ENCODE measurements at regions not wholly inside any gene's neighbourhood (a gene's known extent, or its start where the extent isn't known, plus 50 kb on each side); places are given as distances from the start of the nearest gene placed in this dataset.

DNA sequence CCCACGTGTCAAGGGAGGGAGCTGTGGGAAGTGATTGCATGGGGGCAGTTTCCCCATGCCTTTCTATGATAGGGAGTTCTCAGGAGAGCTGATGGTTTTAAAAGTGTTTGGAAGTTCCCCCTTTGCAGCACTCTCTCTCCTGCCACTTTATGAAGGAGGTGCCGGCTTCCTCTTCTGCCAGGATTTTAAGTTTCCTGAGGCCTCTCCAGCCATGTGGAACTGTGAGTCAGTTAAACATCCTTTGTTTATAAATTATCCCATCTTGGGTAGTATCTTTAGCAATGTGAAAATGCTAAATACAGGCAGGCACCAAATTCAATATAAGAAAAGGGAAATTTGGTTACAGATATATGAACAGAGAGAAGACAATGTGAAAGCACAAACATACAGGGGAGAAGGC, 96.4 kb upstream of the EPHA7 start:
- Histone ChIP-seq H3K4me1 (ENCODE audit: control insufficient read depth in 2 of 2, insufficient read depth in 2 of 2, low read length in 2 of 2) (no peaks in the 10 kb centered on the region), H3K9ac (ENCODE audit: low read length) (no peak overlapping the region), H3K4me3 (ENCODE audit: control extremely low read depth in 1 of 5, extremely low read depth in 1 of 5, insufficient read depth in 1 of 5, low read depth in 2 of 5, low read length in 4 of 5) (no peak overlapping the region), H2AFZ (ENCODE audit: insufficient read depth, low read depth, low read length, poor library complexity, severe bottlenecking) (no peak overlapping the region), H3K27ac (ENCODE audit: low read length in 2 of 2) (no peak overlapping the region), H3K27me3 (replicated peaks in 1 of 4; ENCODE audit: control extremely low read depth in 1 of 4, control insufficient read depth in 3 of 4, insufficient read depth in 4 of 4, low read length in 3 of 4) (no peaks in the 10 kb centered on the region), H3K9me3 (ENCODE audit: control extremely low read depth in 1 of 3, control insufficient read depth in 2 of 3, insufficient read depth in 1 of 3, low read length in 2 of 3) (peaks cover 0 to 2% (median 0%) of the 10 kb centered on the region in 3 donors), H4K20me1 (ENCODE audit: control insufficient read depth, insufficient read depth, low read length, poor library complexity, severe bottlenecking) (no peaks in the 10 kb centered on the region), H3K79me2 (ENCODE audit: control insufficient read depth, insufficient read depth, low read length) (no peaks in the 10 kb centered on the region), H3K4me2 (replicated peaks; ENCODE audit: low read depth, low read length, poor library complexity, severe bottlenecking) (no peak overlapping the region), H3K36me3 (replicated peaks in 1 of 2; ENCODE audit: control extremely low read depth in 1 of 2, control insufficient read depth in 1 of 2, extremely low read depth in 1 of 2, insufficient read depth in 2 of 2, low read length in 1 of 2) (no peaks in the 10 kb centered on the region)
- Mint-ChIP-seq H3K27me3 (no peaks in the 10 kb centered on the region), H3K9me3 (ENCODE audit: insufficient read depth) (peaks cover 2% of the 10 kb centered on the region), H3K4me3 (no peak overlapping the region), H3K4me1 (no peaks in the 10 kb centered on the region), H3K27ac (no peak overlapping the region)
- no peak for DNase-seq
- TF ChIP-seq EZH2 (IDR thresholded peaks at IDR 0.05; ENCODE audit: borderline replicate concordance, insufficient read depth, low read depth, low read length, poor library complexity, severe bottlenecking) = no peak
- TF ChIP-seq, protein P1, sequence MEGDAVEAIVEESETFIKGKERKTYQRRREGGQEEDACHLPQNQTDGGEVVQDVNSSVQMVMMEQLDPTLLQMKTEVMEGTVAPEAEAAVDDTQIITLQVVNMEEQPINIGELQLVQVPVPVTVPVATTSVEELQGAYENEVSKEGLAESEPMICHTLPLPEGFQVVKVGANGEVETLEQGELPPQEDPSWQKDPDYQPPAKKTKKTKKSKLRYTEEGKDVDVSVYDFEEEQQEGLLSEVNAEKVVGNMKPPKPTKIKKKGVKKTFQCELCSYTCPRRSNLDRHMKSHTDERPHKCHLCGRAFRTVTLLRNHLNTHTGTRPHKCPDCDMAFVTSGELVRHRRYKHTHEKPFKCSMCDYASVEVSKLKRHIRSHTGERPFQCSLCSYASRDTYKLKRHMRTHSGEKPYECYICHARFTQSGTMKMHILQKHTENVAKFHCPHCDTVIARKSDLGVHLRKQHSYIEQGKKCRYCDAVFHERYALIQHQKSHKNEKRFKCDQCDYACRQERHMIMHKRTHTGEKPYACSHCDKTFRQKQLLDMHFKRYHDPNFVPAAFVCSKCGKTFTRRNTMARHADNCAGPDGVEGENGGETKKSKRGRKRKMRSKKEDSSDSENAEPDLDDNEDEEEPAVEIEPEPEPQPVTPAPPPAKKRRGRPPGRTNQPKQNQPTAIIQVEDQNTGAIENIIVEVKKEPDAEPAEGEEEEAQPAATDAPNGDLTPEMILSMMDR (IDR thresholded peaks at IDR 0.05) = no peak
- WGBS (ENCODE audit: insufficient coverage) = no CpG with 5 or more reads among the region's 2 CpGs
- no peak for ATAC-seq (ENCODE audit: low read depth)
- intact Hi-C loops (cut with micrococcal nuclease) = no loop called here
- POLR2A ChIA-PET = no interaction called here
- CTCF ChIA-PET = no interaction called here

DNA sequence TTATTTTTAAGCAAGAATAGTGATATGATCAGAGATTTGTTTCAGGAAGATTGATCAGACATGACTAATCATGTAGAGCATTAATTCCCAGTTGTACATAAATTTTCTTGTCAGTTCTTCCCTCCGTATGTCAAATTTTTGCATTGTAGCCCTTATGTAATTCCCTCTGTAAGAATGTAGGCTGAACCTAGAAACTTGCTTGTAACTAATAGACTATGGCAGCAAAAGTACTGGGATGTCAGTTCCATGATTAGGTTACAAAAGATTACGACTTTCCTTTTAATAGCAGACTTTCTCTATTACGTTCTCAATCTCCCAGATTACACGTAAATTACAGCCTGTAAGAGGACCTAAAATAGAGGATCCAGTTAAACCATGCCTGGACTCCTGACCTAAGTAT, 79.4 kb upstream of the EPHA7 start:
- Histone ChIP-seq H2AFZ (ENCODE audit: insufficient read depth, low read depth, low read length, poor library complexity, severe bottlenecking) (no peak overlapping the region), H3K27ac (ENCODE audit: low read length in 2 of 2) (no peak overlapping the region), H3K4me2 (replicated peaks; ENCODE audit: low read depth, low read length, poor library complexity, severe bottlenecking) (no peak overlapping the region), H3K4me1 (ENCODE audit: control insufficient read depth in 2 of 2, insufficient read depth in 2 of 2, low read length in 2 of 2) (no peaks in the 10 kb centered on the region), H3K9me3 (ENCODE audit: control extremely low read depth in 1 of 3, control insufficient read depth in 2 of 3, insufficient read depth in 1 of 3, low read length in 2 of 3) (no peaks in the 10 kb centered on the region), H3K36me3 (replicated peaks in 1 of 2; ENCODE audit: control extremely low read depth in 1 of 2, control insufficient read depth in 1 of 2, extremely low read depth in 1 of 2, insufficient read depth in 2 of 2, low read length in 1 of 2) (no peaks in the 10 kb centered on the region), H3K79me2 (ENCODE audit: control insufficient read depth, insufficient read depth, low read length) (no peaks in the 10 kb centered on the region), H3K9ac (ENCODE audit: low read length) (no peak overlapping the region), H3K4me3 (ENCODE audit: control extremely low read depth in 1 of 5, extremely low read depth in 1 of 5, insufficient read depth in 1 of 5, low read depth in 2 of 5, low read length in 4 of 5) (no peak overlapping the region), H4K20me1 (ENCODE audit: control insufficient read depth, insufficient read depth, low read length, poor library complexity, severe bottlenecking) (no peaks in the 10 kb centered on the region), H3K27me3 (replicated peaks in 1 of 4; ENCODE audit: control extremely low read depth in 1 of 4, control insufficient read depth in 3 of 4, insufficient read depth in 4 of 4, low read length in 3 of 4) (no peaks in the 10 kb centered on the region)
- intact Hi-C loops (cut with micrococcal nuclease) = no loop called here
- Mint-ChIP-seq H3K4me1 (no peaks in the 10 kb centered on the region), H3K9me3 (ENCODE audit: insufficient read depth) (peaks cover 3% of the 10 kb centered on the region), H3K27me3 (no peaks in the 10 kb centered on the region), H3K4me3 (no peak overlapping the region), H3K27ac (no peak overlapping the region)
- TF ChIP-seq, protein P1 (IDR thresholded peaks at IDR 0.05) = no peak
- no peak for TF ChIP-seq EZH2 (IDR thresholded peaks at IDR 0.05; ENCODE audit: borderline replicate concordance, insufficient read depth, low read depth, low read length, poor library complexity, severe bottlenecking)
- ChIA-PET POLR2A (no interaction called here), CTCF (no interaction called here)
- no CpG with 5 or more reads among the region's 4 CpGs for WGBS (ENCODE audit: insufficient coverage)
- ATAC-seq (ENCODE audit: low read depth) = no peak
- no peak for DNase-seq

All from B cell (primary cell).